ENCODE measurements at regions not wholly inside any gene's neighbourhood (a gene's known extent, or its start where the extent isn't known, plus 50 kb on each side); places are given as distances from the start of the nearest gene placed in this dataset.

GRCh38 chr18:46301081-46301480 lies 196.9 kb downstream of the HAUS1 start:
- Histone ChIP-seq H3K4me1 (ENCODE audit: control insufficient read depth in 4 of 4, insufficient read depth in 4 of 4, low read length in 3 of 4) (no peaks in the 10 kb centered on the region), H3K36me3 (ENCODE audit: control insufficient read depth in 4 of 4, insufficient read depth in 3 of 4, low read depth in 1 of 4, low read length in 3 of 4) (no peaks in the 10 kb centered on the region), H3K4me3 (ENCODE audit: low read depth in 1 of 3, low read length in 3 of 3) (no peak overlapping the region), H3K9ac (ENCODE audit: low read depth in 1 of 2, low read length in 2 of 2) (no peak overlapping the region), H3K27ac (ENCODE audit: low read depth in 1 of 2, low read length in 2 of 2) (no peak overlapping the region), H3K27me3 (ENCODE audit: control insufficient read depth in 4 of 4, insufficient read depth in 4 of 4, low read length in 3 of 4) (no peaks in the 10 kb centered on the region), H3K9me3 (ENCODE audit: control insufficient read depth in 4 of 4, low read length in 3 of 4) (no peaks in the 10 kb centered on the region)
- WGBS, result 68% methylated on average over 6 of the region's 6 CpGs
- TF ChIP-seq HNF4A (conservative IDR thresholded peaks at IDR 0.05) (no peak), JUND (IDR thresholded peaks at IDR 0.05) (no peak), RAD21 (IDR thresholded peaks at IDR 0.05) (no peak), FOXA1 (IDR thresholded peaks at IDR 0.05) (no peak), MAX (IDR thresholded peaks at IDR 0.05) (no peak), YY1 (IDR thresholded peaks at IDR 0.05) (no peak), EGR1 (IDR thresholded peaks at IDR 0.05; ENCODE audit: low read depth in 2 of 2) (no peak)
- DNase-seq (ENCODE audit: low spot score), result no peak

GRCh38 chr18:46301571-46301970 lies 197.4 kb downstream of the HAUS1 start:
- 82% methylated on average over 9 of the region's 9 CpGs for WGBS
- H3K9ac ChIP-seq (ENCODE audit: low read depth in 1 of 2, low read length in 2 of 2), result no peak overlapping the region
- H3K36me3 ChIP-seq (ENCODE audit: control insufficient read depth in 4 of 4, insufficient read depth in 3 of 4, low read depth in 1 of 4, low read length in 3 of 4), result no peaks in the 10 kb centered on the region
- H3K27me3 ChIP-seq (ENCODE audit: control insufficient read depth in 4 of 4, insufficient read depth in 4 of 4, low read length in 3 of 4), result no peaks in the 10 kb centered on the region
- H3K27ac ChIP-seq (ENCODE audit: low read depth in 1 of 2, low read length in 2 of 2), result no peak overlapping the region
- H3K9me3 ChIP-seq (ENCODE audit: control insufficient read depth in 4 of 4, low read length in 3 of 4), result no peaks in the 10 kb centered on the region
- no peaks in the 10 kb centered on the region for H3K4me1 ChIP-seq (ENCODE audit: control insufficient read depth in 4 of 4, insufficient read depth in 4 of 4, low read length in 3 of 4)
- DNase-seq (ENCODE audit: low spot score), result no peak
- no peak overlapping the region for H3K4me3 ChIP-seq (ENCODE audit: low read depth in 1 of 3, low read length in 3 of 3)
- TF ChIP-seq EGR1 (IDR thresholded peaks at IDR 0.05; ENCODE audit: low read depth in 2 of 2) (no peak), SP1 (IDR thresholded peaks at IDR 0.05) (no peak), GABPA (IDR thresholded peaks at IDR 0.05 in 1 of 2, conservative IDR thresholded peaks at IDR 0.05 in 1 of 2) (no peak), ZBTB33 (IDR thresholded peaks at IDR 0.05) (no peak), HNF4A (conservative IDR thresholded peaks at IDR 0.05) (no peak), ATF3 (IDR thresholded peaks at IDR 0.05) (no peak), RAD21 (IDR thresholded peaks at IDR 0.05) (no peak), YY1 (IDR thresholded peaks at IDR 0.05) (no peak), HNF4G (IDR thresholded peaks at IDR 0.05) (no peak), MAX (IDR thresholded peaks at IDR 0.05) (no peak), REST (IDR thresholded peaks at IDR 0.05) (no peak), CTCF (IDR thresholded peaks at IDR 0.05; ENCODE audit: low read depth, low read length, missing input control) (no peak), NR2F2 (IDR thresholded peaks at IDR 0.05) (no peak)

Data from liver (tissue), 8 donors.